GM18861 (cell line): ENCODE measurements at regions not wholly inside any gene's neighbourhood (a gene's known extent, or its start where the extent isn't known, plus 50 kb on each side); places are given as distances from the start of the nearest gene placed in this dataset.

ENCODE experiments used
- ATAC-seq: cut with Tn5 transposase; IDR thresholded peaks from one replicate; pipeline ENCODE4 v1.9.1; 2021; ENCODE audit not compliant: unreplicated experiment

GRCh38 chr6:113318575-113318917 lies 538.6 kb upstream of the MARCKS start:
- ATAC-seq, result no peak

GRCh38 chr6:113320653-113321052 lies 536.5 kb upstream of the MARCKS start:
- no peak for ATAC-seq

GRCh38 chr6:113326781-113327180 lies 530.4 kb upstream of the MARCKS start:
- no peak for ATAC-seq

- ATAC-seq, result no peak
These were observed 528.2 kb upstream of the MARCKS start for GRCh38 chr6:113328886-113329381.

GRCh38 chr6:113329942-113330635 lies 527.1 kb upstream of the MARCKS start:
- ATAC-seq, result no peak

GRCh38 chr6:113330636-113330946 lies 526.6 kb upstream of the MARCKS start:
- no peak for ATAC-seq

GRCh38 chr6:113331021-113331420 lies 526.1 kb upstream of the MARCKS start:
- ATAC-seq, result no peak

GRCh38 chr6:113338644-113339043 lies 518.5 kb upstream of the MARCKS start:
- ATAC-seq, result no peak

GRCh38 chr6:113339209-113339608 lies 517.9 kb upstream of the MARCKS start:
- no peak for ATAC-seq

GRCh38 chr6:113340371-113340770 lies 516.8 kb upstream of the MARCKS start:
- no peak for ATAC-seq

- ATAC-seq, result no peak
These were observed 513.2 kb upstream of the MARCKS start for GRCh38 chr6:113343940-113344339.

- ATAC-seq, result no peak
These were observed 512.2 kb upstream of the MARCKS start for GRCh38 chr6:113344969-113345368.

GRCh38 chr6:113347436-113347835 lies 509.7 kb upstream of the MARCKS start:
- no peak for ATAC-seq

GRCh38 chr6:113350461-113350860 lies 506.7 kb upstream of the MARCKS start:
- no peak for ATAC-seq

GRCh38 chr6:113351173-113351834 lies 505.8 kb upstream of the MARCKS start:
- no peak for ATAC-seq

GRCh38 chr6:113352029-113352801 lies 504.9 kb upstream of the MARCKS start:
- ATAC-seq, result no peak

- ATAC-seq, result no peak
These were observed 504.3 kb upstream of the MARCKS start for GRCh38 chr6:113352831-113353230.

- no peak for ATAC-seq
These were observed 503.8 kb upstream of the MARCKS start for GRCh38 chr6:113353392-113353791.

GRCh38 chr6:113354204-113354895 lies 502.8 kb upstream of the MARCKS start:
- no peak for ATAC-seq

- no peak for ATAC-seq
These were observed 501.0 kb upstream of the MARCKS start for GRCh38 chr6:113356139-113356538.

GRCh38 chr6:113357041-113357440 lies 500.1 kb upstream of the MARCKS start:
- no peak for ATAC-seq
